ENCODE measurements at regions not wholly inside any gene's neighbourhood (a gene's known extent, or its start where the extent isn't known, plus 50 kb on each side); places are given as distances from the start of the nearest gene placed in this dataset.

DNA sequence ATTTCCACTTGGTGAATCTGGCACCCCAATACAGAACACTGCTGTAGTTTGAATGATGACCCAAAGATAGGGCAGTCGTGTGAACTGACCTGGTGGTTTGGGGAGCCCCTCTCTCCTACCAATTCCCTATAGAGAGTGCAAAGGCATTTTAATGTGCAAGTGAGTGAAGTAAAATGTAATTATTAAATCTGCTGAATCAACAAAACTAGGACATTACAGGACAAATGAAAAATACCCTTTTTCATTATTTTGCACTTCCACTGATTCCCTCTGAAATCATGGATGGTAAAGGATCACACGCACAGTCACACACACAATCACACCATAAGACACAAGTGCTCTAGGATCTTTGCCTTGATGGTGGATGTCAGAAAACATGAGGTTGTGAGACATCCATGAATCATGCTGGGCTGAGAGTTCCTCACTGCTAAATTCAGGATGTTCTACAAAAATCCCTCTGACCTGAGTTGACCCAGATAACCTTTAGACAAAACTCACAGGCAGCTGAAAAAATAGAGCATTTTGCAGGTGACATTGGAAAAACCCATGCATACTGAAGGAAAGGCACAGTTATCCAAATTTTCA, 197.4 kb downstream of the FBXO15 start:
- TF ChIP-seq, protein P1, sequence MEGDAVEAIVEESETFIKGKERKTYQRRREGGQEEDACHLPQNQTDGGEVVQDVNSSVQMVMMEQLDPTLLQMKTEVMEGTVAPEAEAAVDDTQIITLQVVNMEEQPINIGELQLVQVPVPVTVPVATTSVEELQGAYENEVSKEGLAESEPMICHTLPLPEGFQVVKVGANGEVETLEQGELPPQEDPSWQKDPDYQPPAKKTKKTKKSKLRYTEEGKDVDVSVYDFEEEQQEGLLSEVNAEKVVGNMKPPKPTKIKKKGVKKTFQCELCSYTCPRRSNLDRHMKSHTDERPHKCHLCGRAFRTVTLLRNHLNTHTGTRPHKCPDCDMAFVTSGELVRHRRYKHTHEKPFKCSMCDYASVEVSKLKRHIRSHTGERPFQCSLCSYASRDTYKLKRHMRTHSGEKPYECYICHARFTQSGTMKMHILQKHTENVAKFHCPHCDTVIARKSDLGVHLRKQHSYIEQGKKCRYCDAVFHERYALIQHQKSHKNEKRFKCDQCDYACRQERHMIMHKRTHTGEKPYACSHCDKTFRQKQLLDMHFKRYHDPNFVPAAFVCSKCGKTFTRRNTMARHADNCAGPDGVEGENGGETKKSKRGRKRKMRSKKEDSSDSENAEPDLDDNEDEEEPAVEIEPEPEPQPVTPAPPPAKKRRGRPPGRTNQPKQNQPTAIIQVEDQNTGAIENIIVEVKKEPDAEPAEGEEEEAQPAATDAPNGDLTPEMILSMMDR (IDR thresholded peaks at IDR 0.05): no peak
- no peak for TF ChIP-seq POLR2A (IDR thresholded peaks at IDR 0.05)
